ENCODE measurements at regions not wholly inside any gene's neighbourhood (a gene's known extent, or its start where the extent isn't known, plus 50 kb on each side); places are given as distances from the start of the nearest gene placed in this dataset.

DNA sequence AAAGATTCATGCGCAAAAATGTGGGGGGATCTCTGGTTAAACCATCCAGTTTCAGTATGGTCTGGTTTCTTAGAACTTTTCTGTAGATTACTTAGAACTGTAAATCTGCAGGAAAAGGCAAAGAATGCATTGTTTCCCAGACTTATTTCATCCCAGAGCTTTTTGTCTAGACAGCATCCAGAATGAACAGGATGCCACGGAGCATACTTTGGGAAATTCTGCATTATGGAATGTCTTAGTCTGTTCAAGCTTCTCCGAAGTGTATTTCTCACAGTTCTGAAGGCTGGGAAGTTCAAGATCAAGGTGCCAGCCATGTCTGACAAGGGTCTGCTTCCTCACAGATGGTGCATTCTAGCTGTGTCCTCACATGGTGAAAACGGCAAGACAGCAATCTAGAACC, 136.3 kb downstream of the INHBA start (continued):
- TF ChIP-seq, protein P1, sequence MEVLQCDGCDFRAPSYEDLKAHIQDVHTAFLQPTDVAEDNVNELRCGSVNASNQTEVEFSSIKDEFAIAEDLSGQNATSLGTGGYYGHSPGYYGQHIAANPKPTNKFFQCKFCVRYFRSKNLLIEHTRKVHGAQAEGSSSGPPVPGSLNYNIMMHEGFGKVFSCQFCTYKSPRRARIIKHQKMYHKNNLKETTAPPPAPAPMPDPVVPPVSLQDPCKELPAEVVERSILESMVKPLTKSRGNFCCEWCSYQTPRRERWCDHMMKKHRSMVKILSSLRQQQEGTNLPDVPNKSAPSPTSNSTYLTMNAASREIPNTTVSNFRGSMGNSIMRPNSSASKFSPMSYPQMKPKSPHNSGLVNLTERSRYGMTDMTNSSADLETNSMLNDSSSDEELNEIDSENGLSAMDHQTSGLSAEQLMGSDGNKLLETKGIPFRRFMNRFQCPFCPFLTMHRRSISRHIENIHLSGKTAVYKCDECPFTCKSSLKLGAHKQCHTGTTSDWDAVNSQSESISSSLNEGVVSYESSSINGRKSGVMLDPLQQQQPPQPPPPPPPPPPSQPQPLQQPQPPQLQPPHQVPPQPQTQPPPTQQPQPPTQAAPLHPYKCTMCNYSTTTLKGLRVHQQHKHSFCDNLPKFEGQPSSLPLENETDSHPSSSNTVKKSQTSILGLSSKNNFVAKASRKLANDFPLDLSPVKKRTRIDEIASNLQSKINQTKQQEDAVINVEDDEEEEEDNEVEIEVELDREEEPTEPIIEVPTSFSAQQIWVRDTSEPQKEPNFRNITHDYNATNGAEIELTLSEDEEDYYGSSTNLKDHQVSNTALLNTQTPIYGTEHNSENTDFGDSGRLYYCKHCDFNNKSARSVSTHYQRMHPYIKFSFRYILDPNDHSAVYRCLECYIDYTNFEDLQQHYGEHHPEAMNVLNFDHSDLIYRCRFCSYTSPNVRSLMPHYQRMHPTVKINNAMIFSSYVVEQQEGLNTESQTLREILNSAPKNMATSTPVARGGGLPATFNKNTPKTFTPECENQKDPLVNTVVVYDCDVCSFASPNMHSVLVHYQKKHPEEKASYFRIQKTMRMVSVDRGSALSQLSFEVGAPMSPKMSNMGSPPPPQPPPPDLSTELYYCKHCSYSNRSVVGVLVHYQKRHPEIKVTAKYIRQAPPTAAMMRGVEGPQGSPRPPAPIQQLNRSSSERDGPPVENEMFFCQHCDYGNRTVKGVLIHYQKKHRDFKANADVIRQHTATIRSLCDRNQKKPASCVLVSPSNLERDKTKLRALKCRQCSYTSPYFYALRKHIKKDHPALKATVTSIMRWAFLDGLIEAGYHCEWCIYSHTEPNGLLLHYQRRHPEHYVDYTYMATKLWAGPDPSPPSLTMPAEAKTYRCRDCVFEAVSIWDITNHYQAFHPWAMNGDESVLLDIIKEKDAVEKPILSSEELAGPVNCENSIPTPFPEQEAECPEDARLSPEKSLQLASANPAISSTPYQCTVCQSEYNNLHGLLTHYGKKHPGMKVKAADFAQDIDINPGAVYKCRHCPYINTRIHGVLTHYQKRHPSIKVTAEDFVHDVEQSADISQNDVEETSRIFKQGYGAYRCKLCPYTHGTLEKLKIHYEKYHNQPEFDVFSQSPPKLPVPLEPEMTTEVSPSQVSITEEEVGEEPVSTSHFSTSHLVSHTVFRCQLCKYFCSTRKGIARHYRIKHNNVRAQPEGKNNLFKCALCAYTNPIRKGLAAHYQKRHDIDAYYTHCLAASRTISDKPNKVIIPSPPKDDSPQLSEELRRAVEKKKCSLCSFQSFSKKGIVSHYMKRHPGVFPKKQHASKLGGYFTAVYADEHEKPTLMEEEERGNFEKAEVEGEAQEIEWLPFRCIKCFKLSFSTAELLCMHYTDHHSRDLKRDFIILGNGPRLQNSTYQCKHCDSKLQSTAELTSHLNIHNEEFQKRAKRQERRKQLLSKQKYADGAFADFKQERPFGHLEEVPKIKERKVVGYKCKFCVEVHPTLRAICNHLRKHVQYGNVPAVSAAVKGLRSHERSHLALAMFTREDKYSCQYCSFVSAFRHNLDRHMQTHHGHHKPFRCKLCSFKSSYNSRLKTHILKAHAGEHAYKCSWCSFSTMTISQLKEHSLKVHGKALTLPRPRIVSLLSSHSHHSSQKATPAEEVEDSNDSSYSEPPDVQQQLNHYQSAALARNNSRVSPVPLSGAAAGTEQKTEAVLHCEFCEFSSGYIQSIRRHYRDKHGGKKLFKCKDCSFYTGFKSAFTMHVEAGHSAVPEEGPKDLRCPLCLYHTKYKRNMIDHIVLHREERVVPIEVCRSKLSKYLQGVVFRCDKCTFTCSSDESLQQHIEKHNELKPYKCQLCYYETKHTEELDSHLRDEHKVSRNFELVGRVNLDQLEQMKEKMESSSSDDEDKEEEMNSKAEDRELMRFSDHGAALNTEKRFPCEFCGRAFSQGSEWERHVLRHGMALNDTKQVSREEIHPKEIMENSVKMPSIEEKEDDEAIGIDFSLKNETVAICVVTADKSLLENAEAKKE (CRISPR knock-in tag; IDR thresholded peaks at IDR 0.05): no peak
- TF ChIP-seq JUNB (IDR thresholded peaks at IDR 0.05; ENCODE audit: unreplicated experiment): no peak
- no peak for TF ChIP-seq ETS1 (IDR thresholded peaks at IDR 0.05)
- no peak for TF ChIP-seq EZH2phosphoT487 (IDR thresholded peaks at IDR 0.05; ENCODE audit: unreplicated experiment)
- TF ChIP-seq ZNF331 (CRISPR knock-in tag; IDR thresholded peaks at IDR 0.05; ENCODE audit: low read depth): no peak

GRCh38 chr7:41565655-41566054, 137.2 kb downstream of the INHBA start:
- no peak overlapping the region for H3K27ac Mint-ChIP-seq
- Histone ChIP-seq H2AFZ (no peak overlapping the region; the same call in 1 of the 2 replicates), H4K20me1 (replicated peaks; ENCODE audit: insufficient read depth) (no peaks in the 10 kb centered on the region), H3K27ac (ENCODE audit: low read depth) (no peak overlapping the region), H3K4me1 (ENCODE audit: insufficient read depth) (no peaks in the 10 kb centered on the region), H3F3A (replicated peaks; ENCODE audit: low read depth) (no peaks in the 10 kb centered on the region), H3K79me2 (replicated peaks; ENCODE audit: insufficient read depth) (no peaks in the 10 kb centered on the region), H3K4me3 (no peak overlapping the region), H3K9me2 (ENCODE audit: insufficient read depth) (peaks cover 23% of the 10 kb centered on the region), H3K36me3 (ENCODE audit: insufficient read depth) (0 out of 2 replicates have a peak, but pooled peaks cover 2% of the 10 kb centered on the region), H3K27me3 (ENCODE audit: insufficient read depth) (no peaks in the 10 kb centered on the region), H3K4me2 (no peak overlapping the region)
- H3K4me3 Mint-ChIP-seq: no peak overlapping the region
- H3K27me3 Mint-ChIP-seq (ENCODE audit: insufficient read depth, low read depth, poor library complexity): peaks cover 1% of the 10 kb centered on the region
- H3K4me1 Mint-ChIP-seq: peaks cover 2% of the 10 kb centered on the region; the same call in 2 of the 3 replicates
- no peaks in the 10 kb centered on the region for H3K36me3 Mint-ChIP-seq (ENCODE audit: low read depth)
- no peak for DNase-seq (ENCODE audit: low spot score)
- peak; percentile 54; the same call in 2 of the 3 replicates for ATAC-seq
- no peaks in the 10 kb centered on the region for H3K9me3 Mint-ChIP-seq
- TF ChIP-seq, protein P2, sequence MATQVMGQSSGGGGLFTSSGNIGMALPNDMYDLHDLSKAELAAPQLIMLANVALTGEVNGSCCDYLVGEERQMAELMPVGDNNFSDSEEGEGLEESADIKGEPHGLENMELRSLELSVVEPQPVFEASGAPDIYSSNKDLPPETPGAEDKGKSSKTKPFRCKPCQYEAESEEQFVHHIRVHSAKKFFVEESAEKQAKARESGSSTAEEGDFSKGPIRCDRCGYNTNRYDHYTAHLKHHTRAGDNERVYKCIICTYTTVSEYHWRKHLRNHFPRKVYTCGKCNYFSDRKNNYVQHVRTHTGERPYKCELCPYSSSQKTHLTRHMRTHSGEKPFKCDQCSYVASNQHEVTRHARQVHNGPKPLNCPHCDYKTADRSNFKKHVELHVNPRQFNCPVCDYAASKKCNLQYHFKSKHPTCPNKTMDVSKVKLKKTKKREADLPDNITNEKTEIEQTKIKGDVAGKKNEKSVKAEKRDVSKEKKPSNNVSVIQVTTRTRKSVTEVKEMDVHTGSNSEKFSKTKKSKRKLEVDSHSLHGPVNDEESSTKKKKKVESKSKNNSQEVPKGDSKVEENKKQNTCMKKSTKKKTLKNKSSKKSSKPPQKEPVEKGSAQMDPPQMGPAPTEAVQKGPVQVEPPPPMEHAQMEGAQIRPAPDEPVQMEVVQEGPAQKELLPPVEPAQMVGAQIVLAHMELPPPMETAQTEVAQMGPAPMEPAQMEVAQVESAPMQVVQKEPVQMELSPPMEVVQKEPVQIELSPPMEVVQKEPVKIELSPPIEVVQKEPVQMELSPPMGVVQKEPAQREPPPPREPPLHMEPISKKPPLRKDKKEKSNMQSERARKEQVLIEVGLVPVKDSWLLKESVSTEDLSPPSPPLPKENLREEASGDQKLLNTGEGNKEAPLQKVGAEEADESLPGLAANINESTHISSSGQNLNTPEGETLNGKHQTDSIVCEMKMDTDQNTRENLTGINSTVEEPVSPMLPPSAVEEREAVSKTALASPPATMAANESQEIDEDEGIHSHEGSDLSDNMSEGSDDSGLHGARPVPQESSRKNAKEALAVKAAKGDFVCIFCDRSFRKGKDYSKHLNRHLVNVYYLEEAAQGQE (IDR thresholded peaks at IDR 0.05; ENCODE audit: unreplicated experiment): no peak
- no peak for TF ChIP-seq CREB1 (CRISPR knock-in tag; IDR thresholded peaks at IDR 0.05; ENCODE audit: low read depth)
- TF ChIP-seq NANOG (IDR thresholded peaks at IDR 0.05; ENCODE audit: borderline replicate concordance): no peak

All from GM23338 (cell line).